ENCODE measurements at regions not wholly inside any gene's neighbourhood (a gene's known extent, or its start where the extent isn't known, plus 50 kb on each side); places are given as distances from the start of the nearest gene placed in this dataset.
"Not testable (repeated sequence)": the region's sequence is repeated elsewhere in the genome, so short reads cannot be mapped to it uniquely, and the experiment has no call there.

DNA sequence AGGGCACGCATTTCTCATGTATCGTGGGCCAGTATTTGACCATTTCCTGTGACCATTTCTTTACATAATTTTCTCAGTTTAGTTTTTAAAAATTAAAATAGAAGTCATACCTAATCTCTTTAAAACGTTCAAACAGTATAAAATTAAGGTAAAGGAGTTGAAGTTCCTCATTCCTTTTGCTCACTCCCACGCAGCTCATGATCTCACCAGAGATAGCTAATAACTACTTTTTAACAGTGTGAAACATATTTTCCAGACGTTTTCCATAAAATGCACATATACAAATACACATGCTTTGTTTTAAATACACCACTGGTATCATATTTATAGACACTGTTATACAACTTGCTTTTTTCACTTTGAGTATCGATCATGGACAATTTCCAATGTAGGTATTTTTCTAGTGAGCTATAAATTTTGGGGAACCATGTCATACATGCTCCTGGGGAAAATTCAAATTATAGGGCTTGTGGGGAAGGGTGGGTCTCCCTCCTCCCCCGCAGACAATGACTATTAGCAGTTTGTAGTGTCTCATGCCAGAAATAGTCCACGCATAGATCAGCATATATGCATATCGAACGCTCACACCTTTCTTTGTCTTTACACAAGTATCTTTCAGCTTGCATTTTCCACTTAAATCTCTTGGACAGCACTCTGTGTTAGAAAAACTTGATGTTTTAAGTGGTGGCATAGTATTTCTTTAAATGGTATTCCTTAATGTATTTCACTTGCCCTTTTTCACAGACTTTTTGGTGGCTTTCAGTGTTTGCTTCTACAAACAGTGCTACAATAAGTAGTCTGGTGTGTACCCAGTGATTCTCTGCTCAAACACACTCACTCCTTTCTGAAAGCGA is 145.5 kb upstream of the ZNF217 start:
- DNase-seq = no peak

DNA sequence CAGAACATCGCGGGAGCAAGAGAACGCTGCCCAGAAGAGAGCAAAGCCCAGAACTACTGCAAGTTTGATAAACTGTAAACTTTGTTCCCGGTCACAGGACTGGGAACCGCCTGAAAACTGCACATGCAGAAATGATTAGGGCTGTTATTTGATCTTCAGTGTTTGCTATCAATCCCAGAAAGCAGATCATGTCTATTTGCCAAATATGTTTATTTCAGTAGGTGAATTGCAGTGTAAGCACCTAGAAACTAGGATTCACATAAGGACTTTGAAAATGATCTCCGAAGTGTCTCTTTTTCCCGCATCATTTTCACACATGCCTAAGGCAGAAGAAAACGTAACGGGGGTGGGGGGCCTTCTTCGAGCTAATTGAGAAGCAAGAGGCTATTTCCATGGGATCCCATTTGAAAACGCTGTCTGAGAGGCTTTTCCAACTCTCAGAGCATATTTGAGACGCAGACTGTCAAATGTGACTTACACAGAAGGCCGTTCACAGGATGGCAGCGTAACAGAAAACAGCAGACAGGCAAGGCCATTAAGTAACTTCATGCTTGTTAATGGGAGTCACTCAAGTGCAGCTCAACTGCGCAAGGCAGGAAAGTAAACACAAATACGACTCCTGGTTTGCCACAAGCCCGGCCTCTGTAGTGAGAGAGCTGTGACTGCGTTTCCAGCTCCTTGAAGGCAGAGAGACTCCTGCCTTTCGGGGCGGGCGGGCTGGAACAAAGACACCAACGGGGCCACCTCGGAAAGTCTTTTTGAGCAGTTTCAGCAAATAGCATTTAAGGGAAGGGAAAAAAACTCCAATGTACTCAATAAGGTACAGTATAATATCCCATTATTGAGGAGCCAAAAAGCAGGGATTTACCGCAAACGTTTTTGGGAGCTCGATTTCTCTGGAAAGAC is 144.7 kb upstream of the ZNF217 start:
- no peak for DNase-seq

DNA sequence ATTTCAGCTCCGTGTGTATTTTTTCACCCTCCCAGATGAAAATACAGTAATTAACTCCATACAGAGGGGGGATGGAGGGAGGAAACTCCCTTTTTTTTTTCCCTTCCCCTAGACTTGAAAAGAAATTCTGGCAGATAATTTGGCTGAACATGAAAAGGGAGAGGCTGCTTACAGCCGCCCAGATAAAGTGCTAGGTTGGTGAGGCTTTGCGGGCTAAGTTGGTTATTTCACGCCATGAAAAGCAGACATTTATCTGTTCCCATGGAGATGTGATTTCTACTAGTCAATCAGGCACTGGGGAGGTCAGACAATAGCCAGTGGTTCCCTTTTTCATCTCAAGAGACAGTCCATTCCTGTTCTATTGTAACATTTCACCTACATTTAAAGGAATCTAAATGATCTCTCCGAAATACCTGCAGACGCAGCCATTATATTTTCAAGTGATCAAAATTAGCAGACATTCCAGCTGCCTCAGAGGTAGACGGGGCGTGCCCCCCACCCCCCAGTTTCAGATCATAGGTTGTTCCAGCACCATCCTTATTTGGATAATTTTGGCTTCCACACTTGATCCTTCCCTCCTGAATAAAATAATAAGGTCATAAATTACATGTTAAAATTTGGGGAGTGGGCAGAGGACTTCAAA is 143.9 kb upstream of the ZNF217 start:
- no peak for DNase-seq

DNA sequence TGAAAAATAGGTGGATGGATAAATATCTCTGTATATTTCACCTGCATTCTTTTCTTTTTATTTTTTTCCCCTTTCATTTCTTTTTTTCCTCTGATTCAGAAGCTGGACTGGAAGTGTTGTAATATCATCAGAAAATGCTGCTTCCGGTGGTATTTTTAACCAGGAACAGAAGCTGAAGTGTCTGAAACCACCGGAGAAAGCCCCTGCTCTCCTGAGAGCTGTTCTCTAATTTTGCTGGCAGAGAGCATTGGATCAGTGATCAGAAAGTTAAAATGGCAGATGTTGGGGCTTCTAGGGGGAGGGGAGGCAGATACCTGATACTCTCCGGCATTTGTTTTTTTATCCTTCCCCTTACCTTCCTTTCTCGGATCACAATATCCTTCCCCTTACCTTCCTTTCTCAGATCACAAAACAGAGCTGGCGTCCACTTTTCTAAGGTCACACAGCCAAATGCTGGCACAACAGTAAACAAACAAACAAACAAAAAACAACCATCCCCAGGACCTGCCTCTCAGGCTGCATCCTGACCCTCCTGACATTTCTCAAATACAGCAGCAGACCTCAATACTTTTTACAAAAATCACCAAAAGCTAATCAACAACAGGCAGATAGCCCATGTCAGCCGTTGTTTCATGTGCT is 143.2 kb upstream of the ZNF217 start:
- no peak for DNase-seq

DNA sequence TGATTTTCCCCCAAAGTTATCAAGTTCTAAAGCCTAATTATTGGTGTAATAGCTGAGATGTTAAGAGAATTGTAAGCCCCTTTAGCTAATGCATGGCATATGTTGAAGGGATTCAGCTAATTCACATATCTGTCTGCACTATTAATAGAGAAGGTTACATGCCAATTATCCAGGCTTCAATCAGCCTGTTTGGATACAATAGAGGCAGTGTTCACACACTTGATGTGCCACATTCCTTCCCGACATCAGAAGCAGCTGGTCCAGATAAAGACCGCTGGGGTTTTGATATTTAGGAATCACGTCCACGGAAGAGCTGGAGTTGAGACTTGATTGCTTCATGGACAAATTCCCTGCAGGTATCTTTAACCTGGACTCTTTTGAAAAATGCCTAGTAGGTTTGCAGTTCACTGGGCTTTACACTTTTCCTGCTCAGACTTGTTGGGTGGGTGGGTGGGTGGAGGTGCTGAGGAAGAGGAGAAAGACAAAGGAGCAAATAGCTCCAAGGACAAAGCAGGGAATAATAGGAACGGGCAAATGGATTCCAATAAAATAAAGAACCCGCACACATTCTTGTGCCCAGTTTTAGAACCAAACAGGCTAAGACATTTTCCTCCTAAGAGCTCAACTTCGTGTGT is 142.6 kb upstream of the ZNF217 start:
- DNase-seq = no peak

DNA sequence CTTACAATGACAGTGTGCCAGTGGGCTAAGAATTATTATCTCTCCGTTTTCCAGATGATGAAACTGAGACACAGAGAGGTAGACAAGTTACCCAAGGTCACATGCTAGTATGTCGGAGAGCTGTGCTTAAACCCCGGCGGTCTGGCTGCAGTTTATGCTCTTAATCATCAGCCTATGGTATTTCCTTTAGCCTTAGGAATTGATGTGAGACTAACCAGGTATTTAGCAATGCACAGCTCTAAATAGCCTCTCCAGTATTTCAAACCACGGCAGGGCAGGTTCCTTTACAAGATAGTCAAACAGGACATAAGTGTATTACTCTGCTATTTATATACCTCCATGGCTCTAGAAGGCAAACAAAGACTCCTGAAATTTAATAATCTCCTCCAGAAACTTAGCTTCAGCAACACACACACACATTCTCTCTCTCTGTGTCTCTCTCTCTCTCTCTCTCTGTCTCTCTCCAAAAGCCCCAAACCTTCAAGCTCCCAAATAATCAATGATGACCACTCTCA is 142.0 kb upstream of the ZNF217 start:
- DNase-seq = no peak

DNA sequence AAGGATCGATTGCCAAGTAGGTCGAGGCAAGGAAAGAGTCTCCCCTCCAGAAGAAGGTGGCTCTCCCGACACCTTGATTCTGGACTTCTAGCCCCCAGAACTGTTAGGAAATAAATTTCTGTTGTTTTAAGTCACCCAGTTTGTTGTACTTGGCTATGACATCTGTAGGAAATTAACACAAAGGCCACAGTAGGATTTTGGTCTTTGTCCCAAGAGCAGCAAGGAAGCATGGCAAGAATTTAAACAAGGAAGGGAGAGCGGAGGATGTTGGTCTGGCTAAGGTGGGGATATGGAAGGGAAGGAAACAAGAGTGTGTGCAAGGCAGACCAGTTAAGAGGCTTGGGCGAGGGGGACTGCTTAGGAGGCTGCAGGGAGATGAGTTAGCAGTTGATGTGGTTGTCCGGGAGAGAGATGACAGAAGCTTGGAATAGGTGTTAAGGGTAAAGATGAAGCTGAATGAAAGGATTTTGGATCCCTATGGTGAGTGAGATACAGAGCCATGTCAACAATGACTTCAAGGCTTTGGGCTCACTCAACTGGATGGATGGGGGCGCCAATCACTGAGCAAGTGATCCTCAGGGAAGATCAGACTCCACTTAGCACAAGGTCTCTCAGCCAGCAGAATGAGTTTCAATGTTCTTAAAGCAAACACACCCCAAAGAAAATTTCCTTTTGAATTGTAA is 140.5 kb upstream of the ZNF217 start:
- no peak for DNase-seq

DNA sequence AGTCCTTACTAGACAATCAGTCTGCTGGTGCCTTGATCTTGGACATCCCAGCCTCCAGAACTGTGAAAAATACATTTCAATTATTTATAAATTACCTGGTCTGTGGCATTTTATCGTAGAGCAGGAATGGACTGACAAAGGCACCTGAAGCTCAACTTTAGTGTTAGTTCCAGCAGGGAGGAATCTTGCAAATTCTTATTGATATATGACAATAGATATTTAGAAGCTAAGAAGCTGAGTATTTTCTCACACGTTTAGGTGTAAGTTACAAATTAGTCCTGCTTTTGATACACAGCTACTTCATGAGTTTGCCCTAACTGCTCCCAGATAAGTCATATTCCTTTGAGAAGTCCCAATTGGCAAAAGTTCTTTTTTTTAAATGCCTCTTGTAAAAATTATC is 138.0 kb upstream of the ZNF217 start:
- no peak for DNase-seq

DNA sequence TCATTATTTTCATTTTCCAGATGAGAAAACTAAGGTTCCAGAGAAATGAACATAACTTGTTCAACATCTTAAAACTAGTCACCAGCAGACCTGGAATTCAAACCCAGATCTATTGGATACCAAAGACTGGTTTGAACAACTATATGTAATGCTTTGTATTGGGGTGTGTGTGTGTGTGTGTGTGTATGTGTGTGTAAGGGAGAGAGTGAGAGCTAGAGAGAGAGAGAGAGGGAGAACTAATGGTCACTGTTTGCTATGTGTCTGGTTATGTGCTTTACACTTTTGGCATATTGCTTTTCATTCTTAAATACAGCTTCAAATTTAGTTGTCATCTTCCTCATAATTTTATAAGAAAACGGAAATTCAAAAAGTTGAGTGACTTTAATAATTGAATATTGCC is 134.7 kb upstream of the ZNF217 start:
- DNase-seq = no peak

DNA sequence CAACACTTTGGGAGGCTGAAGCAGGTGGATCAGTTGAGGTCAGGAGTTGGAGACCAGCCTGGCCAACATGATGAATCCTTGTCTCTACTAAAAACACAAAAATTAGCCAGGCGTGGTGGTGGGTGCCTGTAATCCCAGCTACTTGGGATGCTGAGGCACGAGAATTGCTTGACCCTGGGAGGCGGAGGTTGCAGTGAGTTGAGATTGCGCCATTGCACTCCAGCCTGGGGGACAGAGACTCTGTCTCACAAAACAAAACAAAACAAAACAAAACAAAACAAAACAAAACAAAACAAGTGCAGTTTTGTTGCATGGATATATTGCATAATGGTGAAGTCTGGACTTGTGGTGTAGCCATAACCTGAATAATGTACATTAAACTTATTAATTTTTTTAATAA is 133.6 kb upstream of the ZNF217 start:
- DNase-seq = not testable (repeated sequence)

DNA sequence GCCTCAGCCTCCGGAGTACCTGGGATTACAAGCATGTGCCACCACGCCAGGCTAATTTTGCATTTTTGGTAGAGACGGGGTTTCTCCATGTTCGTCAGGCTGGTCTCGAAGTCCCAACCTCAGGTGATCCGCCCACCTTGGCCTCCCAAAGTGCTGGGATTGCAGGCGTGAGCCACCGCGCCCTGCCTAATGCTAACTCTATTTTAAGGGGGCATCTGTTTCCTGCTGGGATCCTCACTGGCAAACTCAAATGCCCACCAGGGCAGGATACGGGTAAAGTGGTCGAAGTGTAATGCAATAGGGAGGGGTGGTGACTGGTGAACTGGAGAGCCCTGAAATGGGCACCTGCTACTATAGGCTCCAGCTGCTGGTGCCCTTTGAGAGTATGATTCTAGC is 131.9 kb upstream of the ZNF217 start:
- DNase-seq = no peak

DNA sequence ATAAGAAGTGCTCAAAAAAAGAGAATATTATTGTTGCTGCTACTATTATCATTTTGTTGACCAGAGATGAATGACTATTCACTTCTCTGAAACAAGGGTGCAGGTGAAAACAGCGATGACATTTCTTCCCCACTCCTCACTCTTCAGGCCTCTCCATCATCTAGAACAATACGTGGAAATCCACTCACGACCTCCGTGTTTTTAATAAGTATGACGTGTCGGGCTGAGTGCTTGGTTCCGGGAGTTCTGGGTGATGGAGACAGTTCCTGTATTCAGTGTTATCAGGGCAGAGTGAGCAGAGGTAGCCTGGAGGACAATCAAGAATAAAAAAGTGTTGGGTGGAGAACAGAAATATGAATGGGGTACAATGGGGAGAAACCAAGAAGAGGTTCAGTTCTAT is 130.0 kb upstream of the ZNF217 start:
- DNase-seq = no peak

DNA sequence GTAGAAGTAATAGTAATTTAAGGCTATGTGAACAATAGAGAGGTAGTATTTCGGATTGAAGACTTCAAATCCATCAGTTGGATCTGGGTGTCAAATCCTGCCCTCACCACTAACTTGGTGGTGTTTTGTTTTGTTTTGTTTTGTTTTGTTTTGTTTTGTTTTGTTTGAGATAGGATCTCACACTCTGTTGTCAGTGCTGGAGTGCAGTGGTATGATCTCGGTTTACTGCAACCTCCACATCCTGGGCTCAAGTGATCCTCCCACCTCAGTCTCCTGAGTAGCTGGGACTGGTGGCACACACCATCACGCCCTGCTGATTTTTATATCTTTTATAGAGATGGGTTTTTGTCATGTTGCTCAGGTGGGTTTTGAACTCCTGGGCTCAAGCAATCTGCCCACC is 129.4 kb upstream of the ZNF217 start:
- DNase-seq = no peak

DNA sequence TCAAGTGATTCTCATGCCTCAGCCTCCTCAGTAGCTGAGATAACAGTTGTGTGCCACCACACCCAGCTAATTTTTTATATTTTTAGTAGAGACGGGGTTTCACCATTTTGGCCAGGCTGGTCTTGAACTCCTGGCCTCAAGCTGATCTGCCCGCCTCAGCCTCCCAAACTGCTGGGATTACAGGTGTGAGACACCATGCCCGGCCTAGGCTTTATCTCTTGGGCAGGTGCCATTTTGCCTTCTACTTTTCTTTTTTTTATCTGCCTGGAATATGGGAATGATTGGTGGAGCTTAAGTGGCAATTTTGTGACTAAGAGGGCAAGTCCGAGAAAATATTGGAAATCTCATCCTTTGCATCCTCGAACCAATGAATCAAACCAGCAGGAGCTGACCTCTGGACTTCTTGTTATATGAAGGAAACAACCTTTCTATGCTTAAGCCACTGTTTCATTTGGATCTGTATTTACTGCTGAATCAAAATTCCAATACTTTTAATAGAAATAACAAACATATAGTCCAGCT is 128.9 kb upstream of the ZNF217 start:
- no peak for DNase-seq

DNA sequence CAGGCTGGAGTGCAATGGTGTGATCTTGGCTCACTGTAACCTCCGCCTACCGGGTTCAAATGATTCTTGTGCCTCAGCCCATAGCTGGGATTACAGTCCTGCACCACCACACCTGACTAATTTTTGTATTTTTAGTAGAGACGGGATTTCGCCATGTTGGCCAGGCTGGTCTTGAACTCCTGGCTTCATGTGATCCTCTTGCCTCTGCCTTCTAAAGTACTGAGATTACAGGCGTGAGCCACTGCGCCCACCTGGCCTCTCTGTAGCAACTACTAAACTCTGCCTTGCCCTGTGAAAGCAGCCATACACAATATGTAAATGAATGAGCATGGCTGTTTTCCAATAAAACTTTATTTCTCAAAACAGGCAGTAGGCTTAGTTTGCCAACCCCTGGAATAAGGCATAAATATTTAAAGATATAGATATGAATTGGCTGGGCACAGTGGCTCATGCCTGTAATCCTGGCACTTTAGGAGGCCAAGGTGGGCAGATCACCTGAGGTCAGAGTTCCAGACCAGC is 127.9 kb upstream of the ZNF217 start:
- DNase-seq = not testable (repeated sequence)

DNA sequence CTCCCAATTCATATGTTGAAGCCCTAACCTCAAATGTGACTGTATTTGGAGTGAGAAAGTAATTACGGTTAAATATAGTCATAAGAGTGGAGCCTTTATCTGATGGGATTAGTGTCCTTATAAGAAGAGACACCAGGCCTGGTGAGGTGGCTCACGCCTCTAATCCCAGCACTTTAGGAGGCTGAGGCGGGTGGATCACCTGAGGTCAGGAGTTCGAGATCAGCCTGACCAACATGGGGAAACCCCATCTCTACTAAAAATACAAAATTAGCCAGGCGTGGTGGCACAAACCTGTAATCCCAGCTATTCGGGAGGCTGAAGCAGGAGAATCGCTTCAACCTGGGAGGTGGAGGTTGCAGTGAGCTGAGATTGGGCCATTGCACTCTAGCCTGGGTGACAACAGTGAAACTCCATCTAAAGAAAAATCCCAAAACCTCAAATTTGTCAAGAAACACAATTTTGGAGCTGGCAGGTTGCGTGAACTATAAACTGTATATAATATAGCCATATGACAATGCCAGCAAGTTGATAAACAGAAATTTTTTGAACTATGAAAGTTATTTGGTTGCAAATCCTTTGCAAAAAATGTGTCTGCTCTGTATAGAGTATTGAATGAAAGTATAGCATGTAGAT is 125.6 kb upstream of the ZNF217 start:
- DNase-seq = not testable (repeated sequence)

DNA sequence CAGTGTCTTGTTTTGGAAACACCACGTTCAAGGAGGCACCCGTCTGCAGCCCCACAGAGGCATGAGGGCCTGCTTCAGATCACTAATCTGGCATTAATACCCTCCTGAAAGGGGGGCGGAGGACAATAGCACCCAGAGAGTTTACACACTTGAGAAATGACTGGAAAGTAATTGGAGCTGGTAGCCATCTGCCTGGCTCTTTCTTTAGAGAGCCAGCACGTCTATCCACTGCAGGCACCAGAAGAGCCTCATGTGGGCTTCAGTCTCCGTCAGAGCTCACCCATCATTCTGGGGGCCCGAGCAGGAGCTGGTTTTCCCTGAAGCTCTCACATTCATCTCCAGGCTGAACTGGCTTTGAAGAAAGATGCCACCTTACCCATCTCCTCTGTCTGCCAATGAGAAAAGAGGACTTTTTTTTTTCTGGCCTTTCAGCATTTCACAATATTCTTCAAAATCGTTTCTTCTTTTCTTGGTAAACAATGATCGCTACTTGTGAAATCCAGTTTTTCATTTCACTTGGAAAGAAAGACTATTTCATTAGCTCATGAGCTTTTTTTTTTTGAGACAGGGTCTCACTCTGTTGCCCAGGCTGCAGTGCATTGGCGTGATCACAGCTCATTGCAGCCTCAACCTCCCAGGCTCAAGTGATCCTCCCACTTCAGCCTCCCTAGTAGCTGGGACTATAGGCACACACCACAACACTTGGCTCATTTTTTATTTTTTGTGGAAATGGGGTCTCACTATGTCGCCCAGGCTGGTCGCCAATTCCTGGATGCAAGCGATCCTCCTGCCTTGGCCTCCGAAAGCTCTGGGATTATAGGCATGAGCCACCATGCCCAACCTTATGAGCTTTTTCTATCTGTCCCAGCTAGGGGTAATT is 124.7 kb upstream of the ZNF217 start:
- no peak for DNase-seq

DNA sequence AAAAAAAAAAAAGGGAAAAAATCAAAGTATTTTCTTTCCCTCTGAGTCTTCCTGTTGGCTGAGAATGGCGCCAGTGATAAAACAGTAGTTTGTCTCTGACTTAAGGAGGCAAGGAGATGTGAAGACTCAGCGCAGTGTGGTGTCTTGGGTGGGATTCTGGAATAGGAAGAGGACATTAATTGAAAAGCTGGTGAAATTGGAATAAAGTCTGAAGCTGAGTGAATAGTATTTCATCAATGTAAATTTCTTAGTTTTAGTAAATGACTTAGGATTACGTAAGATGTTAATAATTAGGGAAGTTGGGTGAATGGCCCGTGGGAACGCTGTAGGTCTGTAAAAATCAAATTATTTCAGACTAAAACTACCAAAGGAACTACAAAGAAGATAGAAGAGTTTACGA is 122.8 kb upstream of the ZNF217 start:
- DNase-seq = no peak

DNA sequence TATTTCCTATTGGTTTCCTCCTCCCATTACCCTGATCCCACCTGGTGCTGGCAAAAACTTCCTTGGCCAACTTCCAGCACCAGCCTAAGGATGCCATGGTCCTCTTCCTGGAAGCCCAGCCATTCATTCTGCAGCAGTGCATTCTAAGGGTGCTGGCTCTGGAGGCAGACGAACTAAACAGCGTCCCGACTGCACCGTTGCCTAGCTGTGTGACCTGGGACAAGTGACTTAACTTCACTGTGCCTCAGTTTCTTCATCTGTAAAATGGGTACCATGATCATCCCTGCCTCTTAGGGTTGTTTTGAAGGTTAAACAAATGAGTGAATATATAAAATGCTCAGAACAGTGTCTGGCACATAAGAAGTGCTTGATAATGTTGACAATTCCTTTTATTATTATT is 120.9 kb upstream of the ZNF217 start:
- no peak for DNase-seq

All from activated CD8-positive, alpha-beta memory T cell treated with anti-CD3 and anti-CD28 coated beads for 24 hours (primary cell).